MM.1S (cell line): ENCODE measurements at regions not wholly inside any gene's neighbourhood (a gene's known extent, or its start where the extent isn't known, plus 50 kb on each side); places are given as distances from the start of the nearest gene placed in this dataset.
"Not testable (repeated sequence)": the region's sequence is repeated elsewhere in the genome, so short reads cannot be mapped to it uniquely, and the experiment has no call there.

Experiments
- DNase-seq: peaks from one replicate; pipeline ENCODE4 v3.0.0-alpha.2; 2015
- H2AFZ ChIP-seq: fragments of 300-600 bp; sonication (generic); 2 replicates; pipeline ENCODE4 v1.6.0; 2016; ENCODE audit warnings: antibody characterized with exemption, low read length
- H3F3A ChIP-seq: fragments of 300-600 bp; sonication (generic); 2 replicates; pipeline ENCODE4 v1.6.1; 2016; ENCODE audit warnings: mild to moderate bottlenecking, antibody characterized with exemption, low read length, moderate library complexity, mixed read lengths; ENCODE audit not compliant: insufficient read depth
- H3K27ac ChIP-seq: fragments of 300-600 bp; sonication (generic); 2 replicates; pipeline ENCODE4 v1.5.1; 2016; ENCODE audit warnings: mild to moderate bottlenecking, low read length
- H3K27me3 ChIP-seq: fragments of 300-600 bp; sonication (generic); replicated peaks from 2 replicates; pipeline ENCODE4 v1.6.0; 2016; ENCODE audit warnings: low read length; ENCODE audit not compliant: insufficient read depth
- H3K36me3 ChIP-seq: fragments of 300-600 bp; sonication (generic); replicated peaks from 2 replicates; pipeline ENCODE4 v1.6.1; 2016; ENCODE audit warnings: mild to moderate bottlenecking, low read length, mixed read lengths; ENCODE audit not compliant: insufficient read depth
- H3K4me1 ChIP-seq: fragments of 300-600 bp; sonication (generic); 2 replicates; pipeline ENCODE4 v1.6.1; 2016; ENCODE audit warnings: low read length, mixed read lengths
- H3K4me2 ChIP-seq: fragments of 300-600 bp; sonication (generic); 2 replicates; pipeline ENCODE4 v1.6.0; 2016; ENCODE audit warnings: low read depth, low read length
- H3K4me3 ChIP-seq: fragments of 300-600 bp; sonication (generic); 2 replicates; pipeline ENCODE4 v1.5.1; 2016; ENCODE audit warnings: low read length, mixed read lengths
- H3K79me2 ChIP-seq: fragments of 300-600 bp; sonication (generic); 2 replicates; pipeline ENCODE4 v1.6.1; 2016; ENCODE audit warnings: mixed run types, low read length, mixed read lengths
- H3K9ac ChIP-seq: fragments of 300-600 bp; sonication (generic); 2 replicates; pipeline ENCODE4 v1.6.1; 2016; ENCODE audit warnings: low read length, mixed read lengths
- H3K9me2 ChIP-seq: fragments of 300-600 bp; sonication (generic); replicated peaks from 2 replicates; pipeline ENCODE4 v1.6.1; 2016; ENCODE audit warnings: mild to moderate bottlenecking, low read length, mixed read lengths; ENCODE audit not compliant: insufficient read depth
- H3K9me3 ChIP-seq: fragments of 300-600 bp; sonication (generic); replicated peaks from 2 replicates; pipeline ENCODE4 v1.6.1; 2016; ENCODE audit warnings: mild to moderate bottlenecking, low read length, mixed read lengths; ENCODE audit not compliant: insufficient read depth
- H4K20me1 ChIP-seq: fragments of 300-600 bp; sonication (generic); 2 replicates; pipeline ENCODE4 v1.6.1; 2016; ENCODE audit warnings: mild to moderate bottlenecking, low read length, moderate library complexity, mixed read lengths; ENCODE audit not compliant: insufficient read depth
- EZH2 ChIP-seq: fragments of 300-600 bp; sonication (generic); optimal IDR thresholded peaks from 2 replicates; pipeline ENCODE3; 2017; ENCODE audit warnings: low read depth, mild to moderate bottlenecking, antibody characterized with exemption, low read length, mixed read lengths
- EZH2phosphoT487 ChIP-seq: fragments of 300-600 bp; sonication (generic); IDR thresholded peaks from 2 replicates; pipeline ENCODE4 v1.6.1; 2018; ENCODE audit warnings: antibody characterized with exemption, low read length
- TF ChIP-seq, protein P1 (sequence below): fragments of 300-600 bp; sonication (generic); IDR thresholded peaks from 2 replicates; pipeline ENCODE4 v1.5.1; 2016; ENCODE audit warnings: antibody characterized with exemption, low read length, mixed read lengths

DNA sequence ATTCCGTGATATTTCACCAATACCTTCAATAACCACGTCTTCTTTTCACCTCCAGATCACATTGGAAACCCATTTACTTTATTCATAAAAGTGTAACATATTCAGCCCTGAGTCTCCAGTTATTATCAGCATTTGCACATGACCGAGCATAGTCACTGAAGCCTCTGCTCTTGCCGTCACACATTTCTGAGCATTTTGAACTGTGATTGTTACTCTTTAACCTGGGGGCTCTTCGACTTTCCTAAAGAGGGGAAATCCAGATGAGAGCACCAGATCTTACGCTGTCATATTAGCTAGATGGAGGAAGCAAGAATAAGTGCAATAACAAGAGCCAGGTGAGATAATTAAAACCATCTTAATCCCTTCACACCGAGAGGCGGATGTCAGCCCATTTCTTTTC is 260.0 kb upstream of the NRP1 start:
- Histone ChIP-seq H3K9me3 (no peaks in the 10 kb centered on the region), H3K4me1 (no peaks in the 10 kb centered on the region), H3K4me2 (no peak overlapping the region), H4K20me1 (no peaks in the 10 kb centered on the region), H3K79me2 (no peaks in the 10 kb centered on the region), H3K27ac (no peak overlapping the region), H3K4me3 (no peak overlapping the region), H3K9ac (no peak overlapping the region), H3F3A (no peaks in the 10 kb centered on the region), H3K27me3 (no peaks in the 10 kb centered on the region), H2AFZ (no peak overlapping the region), H3K36me3 (no peaks in the 10 kb centered on the region), H3K9me2 (no peaks in the 10 kb centered on the region)
- TF ChIP-seq EZH2phosphoT487 (no peak), EZH2 (no peak)
- TF ChIP-seq, protein P1, sequence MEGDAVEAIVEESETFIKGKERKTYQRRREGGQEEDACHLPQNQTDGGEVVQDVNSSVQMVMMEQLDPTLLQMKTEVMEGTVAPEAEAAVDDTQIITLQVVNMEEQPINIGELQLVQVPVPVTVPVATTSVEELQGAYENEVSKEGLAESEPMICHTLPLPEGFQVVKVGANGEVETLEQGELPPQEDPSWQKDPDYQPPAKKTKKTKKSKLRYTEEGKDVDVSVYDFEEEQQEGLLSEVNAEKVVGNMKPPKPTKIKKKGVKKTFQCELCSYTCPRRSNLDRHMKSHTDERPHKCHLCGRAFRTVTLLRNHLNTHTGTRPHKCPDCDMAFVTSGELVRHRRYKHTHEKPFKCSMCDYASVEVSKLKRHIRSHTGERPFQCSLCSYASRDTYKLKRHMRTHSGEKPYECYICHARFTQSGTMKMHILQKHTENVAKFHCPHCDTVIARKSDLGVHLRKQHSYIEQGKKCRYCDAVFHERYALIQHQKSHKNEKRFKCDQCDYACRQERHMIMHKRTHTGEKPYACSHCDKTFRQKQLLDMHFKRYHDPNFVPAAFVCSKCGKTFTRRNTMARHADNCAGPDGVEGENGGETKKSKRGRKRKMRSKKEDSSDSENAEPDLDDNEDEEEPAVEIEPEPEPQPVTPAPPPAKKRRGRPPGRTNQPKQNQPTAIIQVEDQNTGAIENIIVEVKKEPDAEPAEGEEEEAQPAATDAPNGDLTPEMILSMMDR: no peak
- no peak for DNase-seq

DNA sequence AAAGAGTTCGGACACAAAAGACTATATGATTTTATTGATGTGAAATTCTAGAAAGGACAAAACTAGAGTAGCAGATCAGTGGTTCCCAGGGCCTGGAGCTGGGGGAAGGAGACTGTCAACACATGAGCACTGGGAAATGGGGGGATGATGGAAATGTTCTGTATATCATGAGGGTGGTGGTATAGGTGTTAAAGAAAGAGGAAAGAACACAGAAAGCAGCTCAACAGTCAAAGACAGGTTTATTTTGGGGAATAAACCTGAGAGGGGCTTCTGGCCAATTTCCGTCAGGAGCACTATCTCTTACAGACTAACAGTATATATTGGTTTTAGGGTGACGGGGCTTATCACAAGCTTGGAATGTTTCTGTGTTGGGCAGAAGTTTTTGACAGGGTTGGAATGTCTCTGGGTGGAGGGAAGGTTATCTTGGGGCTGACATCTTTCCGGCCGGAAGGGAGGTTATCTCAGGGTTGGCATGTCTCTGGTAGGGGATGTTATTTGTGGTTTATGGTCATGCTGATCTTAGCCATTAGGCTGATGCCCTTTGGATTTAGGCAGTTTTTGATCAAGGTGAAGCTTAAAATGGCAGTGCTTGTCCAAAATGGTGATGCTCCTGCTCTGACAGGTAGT is 254.6 kb upstream of the NRP1 start:
- H3K27ac ChIP-seq: no peak overlapping the region
- H3K36me3 ChIP-seq: no peaks in the 10 kb centered on the region
- no peak for DNase-seq
- no peaks in the 10 kb centered on the region for H3K79me2 ChIP-seq
- no peaks in the 10 kb centered on the region for H3K9me2 ChIP-seq
- H3K4me1 ChIP-seq: no peaks in the 10 kb centered on the region
- TF ChIP-seq EZH2 (no peak), EZH2phosphoT487 (no peak)
- TF ChIP-seq, protein P1: no peak
- no peaks in the 10 kb centered on the region for H3F3A ChIP-seq
- no peak overlapping the region for H2AFZ ChIP-seq
- H3K4me3 ChIP-seq: no peak overlapping the region
- H3K9me3 ChIP-seq: no peaks in the 10 kb centered on the region
- H3K4me2 ChIP-seq: no peak overlapping the region
- H3K27me3 ChIP-seq: no peaks in the 10 kb centered on the region
- no peak overlapping the region for H3K9ac ChIP-seq
- no peaks in the 10 kb centered on the region for H4K20me1 ChIP-seq

DNA sequence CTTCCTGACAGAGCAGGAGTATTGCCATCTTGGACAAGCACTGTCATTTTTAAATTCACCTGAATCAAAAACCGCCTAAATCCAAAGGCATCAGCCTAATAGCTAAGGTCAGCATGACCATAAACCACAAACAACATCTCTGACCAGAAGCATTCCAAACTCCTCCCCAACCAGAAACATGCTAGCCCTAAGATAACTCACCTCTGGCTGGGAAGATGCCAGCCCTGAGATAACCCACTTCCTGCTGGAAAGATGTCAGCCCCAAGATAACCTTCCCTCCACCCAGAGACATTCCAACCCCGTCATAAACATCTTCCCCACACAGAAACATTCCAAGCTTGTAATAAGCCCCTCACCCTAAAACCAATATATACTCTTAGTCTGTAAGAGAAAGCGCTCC is 250.1 kb upstream of the NRP1 start:
- not testable (repeated sequence) for H3K9ac ChIP-seq, H3K9me2 ChIP-seq, DNase-seq, H3K79me2 ChIP-seq, H2AFZ ChIP-seq, H3K4me3 ChIP-seq, H3K27ac ChIP-seq, H3K27me3 ChIP-seq, H3K9me3 ChIP-seq, H3K4me2 ChIP-seq, H3K36me3 ChIP-seq, H3F3A ChIP-seq, H4K20me1 ChIP-seq, H3K4me1 ChIP-seq

DNA sequence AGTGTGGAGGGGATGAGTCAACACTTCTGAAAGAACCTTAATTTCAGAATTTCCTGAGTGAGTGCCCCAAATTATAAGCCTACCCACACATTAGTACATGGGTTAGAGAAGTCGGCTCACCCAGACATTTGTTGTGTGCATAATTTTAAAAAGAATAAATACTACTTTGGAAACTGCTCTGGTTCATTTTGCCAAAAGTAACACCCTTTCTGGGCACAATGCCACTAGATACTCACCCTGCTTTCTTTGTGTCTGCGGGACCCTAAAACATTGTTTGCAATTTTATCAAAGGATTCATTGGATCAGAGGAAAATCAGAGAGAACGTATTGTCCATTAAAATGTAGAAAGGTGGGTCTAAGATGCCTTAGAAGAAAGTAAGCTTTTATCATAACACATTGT is 245.5 kb upstream of the NRP1 start:
- Histone ChIP-seq H3K79me2 (no peaks in the 10 kb centered on the region), H3K4me2 (no peak overlapping the region), H3K4me3 (no peak overlapping the region), H3K4me1 (no peaks in the 10 kb centered on the region), H3K36me3 (no peaks in the 10 kb centered on the region), H2AFZ (no peak overlapping the region), H3K27me3 (no peaks in the 10 kb centered on the region), H3K27ac (no peak overlapping the region), H3F3A (no peaks in the 10 kb centered on the region), H3K9me2 (no peaks in the 10 kb centered on the region), H3K9me3 (no peaks in the 10 kb centered on the region), H3K9ac (no peak overlapping the region), H4K20me1 (no peaks in the 10 kb centered on the region)
- TF ChIP-seq, protein P1: no peak
- TF ChIP-seq EZH2 (no peak), EZH2phosphoT487 (no peak)
- no peak for DNase-seq
